T-helper 22 cell (primary cell): ENCODE measurements at regions not wholly inside any gene's neighbourhood (a gene's known extent, or its start where the extent isn't known, plus 50 kb on each side); places are given as distances from the start of the nearest gene placed in this dataset.

Experiments
- DNase-seq: peaks from one replicate; pipeline ENCODE4 v3.0.0-alpha.2; 2020; ENCODE audit warnings: low read depth

DNA sequence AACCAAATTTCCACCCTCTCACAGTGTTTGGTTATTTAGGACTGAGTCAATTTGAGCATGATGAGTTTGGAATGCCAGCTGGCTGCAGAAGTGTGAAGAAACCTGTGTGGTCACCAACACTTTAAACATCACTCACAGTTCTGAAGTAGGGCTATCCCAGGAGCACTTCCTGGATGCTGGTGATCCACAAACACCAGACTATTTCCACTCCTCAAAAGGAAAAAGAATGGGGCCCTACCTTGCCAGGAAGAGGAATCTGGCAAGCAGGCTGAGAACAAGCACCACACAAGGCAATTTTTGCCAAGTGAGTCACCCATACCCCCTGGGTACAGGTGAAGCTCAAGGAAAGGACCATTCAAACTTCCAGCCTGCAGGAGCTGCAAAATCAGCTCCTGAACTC lies 294.2 kb upstream of the PTGER4 start:
- DNase-seq = no peak

DNA sequence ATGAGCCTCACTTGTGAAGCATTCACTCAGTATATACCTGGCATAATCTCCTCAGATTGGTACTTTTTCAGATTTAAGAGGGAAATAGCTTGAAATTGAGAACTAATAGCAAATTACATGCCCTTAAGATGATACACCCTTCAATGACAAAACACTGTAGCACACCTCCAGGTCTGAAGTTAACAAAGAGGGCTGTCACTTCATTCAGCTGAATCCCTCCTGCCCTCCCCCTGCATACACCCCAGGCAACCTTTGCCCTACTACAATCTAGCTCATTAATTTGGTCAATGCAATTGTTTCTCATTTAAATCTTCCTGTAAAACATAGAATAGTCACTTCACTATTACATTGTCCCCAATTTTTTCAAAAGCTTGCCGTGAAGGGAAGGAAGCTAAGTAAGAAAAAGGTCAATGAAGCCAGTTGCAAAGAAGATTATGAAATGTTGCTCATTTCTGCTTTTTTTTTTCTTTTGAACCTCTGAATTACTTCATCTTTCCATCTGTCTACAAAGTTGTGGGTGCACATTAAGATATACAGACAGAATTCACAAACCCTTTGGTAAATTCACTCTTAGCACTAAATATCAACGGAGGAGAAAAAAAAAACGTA lies 294.8 kb upstream of the PTGER4 start:
- DNase-seq = no peak

GRCh38 chr5:40383749-40384651 lies 295.7 kb upstream of the PTGER4 start:
- DNase-seq = no peak

- no peak for DNase-seq
These were observed 297.9 kb upstream of the PTGER4 start for GRCh38 chr5:40381676-40382363.

GRCh38 chr5:40381016-40381415 lies 298.7 kb upstream of the PTGER4 start:
- no peak for DNase-seq

DNA sequence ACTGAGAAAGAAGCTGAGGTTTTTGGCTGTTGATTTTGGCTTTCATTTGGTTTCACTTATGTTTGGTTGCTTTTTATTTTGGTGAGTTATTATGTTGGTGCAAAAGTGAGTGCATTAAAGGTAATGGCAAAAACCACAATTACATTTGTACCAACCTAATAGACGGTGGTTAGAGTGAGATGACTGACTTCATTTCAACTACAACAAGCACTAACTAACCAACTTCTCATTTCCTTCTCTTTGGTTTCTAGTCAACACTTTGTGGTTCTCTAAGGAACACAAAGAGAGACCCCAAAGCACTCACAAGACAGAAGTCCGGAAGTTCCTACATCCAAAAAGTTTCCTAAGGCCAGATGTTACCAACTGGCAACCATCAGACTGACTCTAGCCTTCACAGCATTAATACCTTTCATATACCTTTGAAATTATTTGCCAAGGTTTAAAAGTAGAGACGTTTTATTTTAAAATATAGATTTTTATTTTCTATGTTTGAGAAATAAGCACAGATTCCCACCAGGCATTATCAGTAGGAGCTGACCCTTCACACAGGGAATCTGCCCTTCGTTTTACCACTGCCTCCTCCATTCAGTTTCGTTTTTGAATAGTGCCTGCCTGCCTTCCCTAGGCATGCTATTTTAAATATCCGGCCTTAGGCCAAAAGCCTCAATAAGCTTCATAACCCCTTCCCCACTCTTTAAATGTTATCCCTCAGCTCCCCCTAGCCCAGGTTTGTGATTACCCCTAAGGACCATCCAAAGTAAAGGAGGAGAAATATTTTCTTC lies 301.1 kb upstream of the PTGER4 start:
- no peak for DNase-seq

- DNase-seq = no peak
These were observed 303.1 kb upstream of the PTGER4 start for GRCh38 chr5:40376566-40376965.

- no peak for DNase-seq
These were observed 304.9 kb upstream of the PTGER4 start for GRCh38 chr5:40374853-40375252.

GRCh38 chr5:40368200-40368599 lies 311.5 kb upstream of the PTGER4 start:
- DNase-seq = no peak

DNA sequence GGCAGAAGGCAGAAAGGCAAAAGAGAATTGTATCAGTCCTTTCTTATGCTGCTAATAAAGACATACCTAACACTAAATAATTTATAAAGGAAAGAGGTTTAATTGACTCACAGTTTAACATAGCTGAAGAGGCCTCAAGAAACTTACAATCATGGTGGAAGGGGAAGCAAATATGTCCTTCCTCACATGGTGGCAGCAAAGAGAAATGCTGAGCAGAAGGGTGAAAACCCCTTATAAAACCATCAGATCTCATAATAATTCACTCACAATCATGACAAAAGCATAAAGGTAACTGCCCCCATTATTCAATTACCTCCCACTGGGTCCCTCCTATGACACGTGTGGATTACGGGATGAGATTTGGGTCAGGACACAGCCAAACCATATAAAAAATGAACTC lies 312.5 kb upstream of the PTGER4 start:
- no peak for DNase-seq

- no peak for DNase-seq
These were observed 314.1 kb upstream of the PTGER4 start for GRCh38 chr5:40365342-40366330.

DNA sequence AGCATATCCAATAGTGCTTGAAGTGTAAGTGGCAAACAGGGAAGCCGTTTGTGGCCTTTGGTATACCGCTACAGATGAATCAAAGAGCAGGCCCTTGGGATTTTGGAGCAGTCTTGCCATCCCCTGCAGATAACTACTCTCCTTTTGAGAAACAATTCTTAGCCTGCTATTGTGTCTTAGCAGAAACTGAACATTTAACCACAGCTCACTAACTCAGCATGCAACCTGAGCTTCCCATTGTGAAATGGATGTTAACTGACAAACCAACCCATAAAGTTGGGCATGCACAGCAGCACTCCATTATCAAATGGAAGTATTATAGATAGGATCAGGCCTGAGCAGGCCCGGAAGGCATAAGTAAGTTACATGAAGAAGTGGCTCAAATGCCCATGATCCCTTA lies 315.3 kb upstream of the PTGER4 start:
- no peak for DNase-seq

GRCh38 chr5:40361378-40361777 lies 318.3 kb upstream of the PTGER4 start:
- no peak for DNase-seq

DNA sequence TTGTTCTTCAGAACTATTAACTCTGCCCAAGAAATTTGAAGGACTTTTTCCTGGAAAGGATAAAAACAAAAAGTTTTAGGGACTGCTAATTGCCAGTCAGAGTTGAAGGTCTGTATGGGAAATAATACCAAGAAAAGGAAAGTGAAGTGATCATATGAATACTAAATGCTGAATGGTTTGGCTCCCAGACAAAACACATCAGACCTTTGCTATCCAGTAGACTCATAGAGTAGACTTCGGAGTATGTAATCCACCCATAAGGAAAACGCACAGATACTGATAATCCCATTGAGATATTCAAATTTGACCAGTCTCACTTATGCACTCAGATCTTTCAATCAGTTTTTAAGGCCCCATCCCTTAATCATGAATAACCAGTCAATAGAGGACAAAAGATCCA lies 319.0 kb upstream of the PTGER4 start:
- DNase-seq = no peak

- no peak for DNase-seq
These were observed 319.9 kb upstream of the PTGER4 start for GRCh38 chr5:40359832-40360231.

- DNase-seq = no peak
These were observed 320.6 kb upstream of the PTGER4 start for GRCh38 chr5:40359093-40359492.

DNA sequence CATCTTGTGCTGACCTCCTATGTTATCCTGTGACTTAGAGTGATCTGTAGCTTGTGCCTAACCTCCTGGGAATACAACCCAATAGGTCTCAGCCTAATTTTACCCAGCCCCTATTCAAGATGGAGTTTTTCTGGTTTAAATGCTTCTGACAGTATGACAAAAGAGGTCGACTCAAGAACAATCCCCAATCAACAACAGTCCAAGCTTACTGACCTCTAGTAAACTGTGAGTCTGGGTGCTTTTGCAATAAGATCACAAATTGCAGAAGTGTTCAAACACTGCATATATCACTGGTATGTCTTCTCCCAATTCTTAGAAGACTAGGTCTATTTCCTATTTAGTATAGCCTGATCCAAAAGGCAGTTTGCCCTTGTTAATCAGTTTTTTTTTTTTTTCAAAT lies 323.5 kb upstream of the PTGER4 start:
- no peak for DNase-seq

DNA sequence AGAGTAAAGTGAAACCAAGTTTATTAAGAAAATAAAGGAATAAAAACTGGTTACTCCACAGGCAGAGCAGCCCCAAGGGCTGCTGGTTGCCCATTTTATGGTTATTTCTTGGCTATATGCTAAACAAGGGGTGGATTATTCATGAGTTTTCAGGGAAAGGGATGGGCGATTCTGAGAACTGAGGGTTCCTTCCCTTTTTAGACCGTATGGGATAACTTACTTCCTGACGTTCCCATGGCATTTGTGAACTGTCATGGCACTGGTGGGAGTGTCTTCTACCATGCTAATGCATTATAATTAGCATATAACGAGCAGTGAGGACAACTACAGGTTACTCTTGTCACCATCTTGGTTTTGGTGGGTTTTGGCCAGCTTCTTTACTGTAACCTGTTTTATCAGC lies 323.9 kb upstream of the PTGER4 start:
- DNase-seq = no peak

GRCh38 chr5:40355181-40355580 lies 324.5 kb upstream of the PTGER4 start:
- no peak for DNase-seq

GRCh38 chr5:40354171-40354570 lies 325.5 kb upstream of the PTGER4 start:
- DNase-seq = no peak

DNA sequence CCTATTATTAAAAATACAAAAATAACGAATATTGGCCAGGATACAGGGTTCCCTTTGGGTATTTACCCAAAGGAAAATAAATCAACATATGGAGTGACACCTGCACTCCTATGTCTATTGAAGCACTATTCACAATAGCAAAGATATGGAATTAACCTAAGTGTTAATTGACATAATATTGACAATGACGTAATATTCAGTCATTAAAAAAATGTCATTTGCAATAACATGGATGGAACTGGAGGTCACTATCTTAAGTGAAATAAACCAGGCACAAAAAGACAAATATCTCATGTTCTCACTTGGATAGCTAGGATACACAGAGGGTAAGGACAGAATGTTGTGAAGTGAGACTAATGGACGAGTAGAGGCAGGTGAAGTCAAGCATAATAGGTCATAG lies 326.3 kb upstream of the PTGER4 start:
- DNase-seq = no peak
